ENCODE measurements at regions not wholly inside any gene's neighbourhood (a gene's known extent, or its start where the extent isn't known, plus 50 kb on each side); places are given as distances from the start of the nearest gene placed in this dataset.

DNA sequence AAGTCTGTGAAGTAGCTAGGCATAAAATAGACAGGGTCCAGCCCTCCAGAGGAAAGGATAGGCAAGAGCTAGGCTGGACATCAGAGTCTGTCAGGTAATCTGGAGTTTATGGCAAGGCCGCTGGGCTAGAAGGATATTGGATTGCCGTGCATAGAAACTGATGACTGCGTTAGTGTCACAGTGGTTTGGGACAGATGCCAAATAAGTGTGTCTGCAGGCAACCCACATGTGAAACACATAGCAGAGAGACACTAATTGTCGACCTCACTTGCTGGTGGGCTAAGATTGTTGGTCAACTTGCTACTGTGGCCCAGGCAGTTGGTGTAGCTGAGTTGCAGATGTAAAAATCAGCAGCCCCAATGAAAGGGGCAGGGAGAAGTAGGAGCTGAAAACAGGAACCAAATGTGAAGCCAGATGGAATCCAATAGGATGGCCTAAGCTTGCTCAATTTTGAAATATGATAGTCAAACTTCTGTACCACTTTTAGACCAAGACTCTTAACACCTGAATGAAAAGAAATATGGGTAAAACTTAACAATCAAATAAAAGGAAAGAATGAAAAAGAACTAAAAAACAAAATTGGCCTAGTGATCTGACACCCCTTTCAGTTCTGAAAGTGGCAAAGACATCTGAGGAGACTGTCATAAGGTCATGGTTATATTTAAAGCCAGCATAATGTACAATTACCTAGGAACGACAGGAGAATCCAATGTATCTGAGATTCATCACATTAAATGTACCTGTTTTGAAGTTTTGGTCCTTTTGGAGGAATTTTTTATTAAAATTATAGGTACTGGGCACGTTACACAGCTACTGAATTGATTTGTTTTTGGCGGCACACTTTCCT is 243.3 kb upstream of the ACTBL2 start:
- TF ChIP-seq, protein P1, sequence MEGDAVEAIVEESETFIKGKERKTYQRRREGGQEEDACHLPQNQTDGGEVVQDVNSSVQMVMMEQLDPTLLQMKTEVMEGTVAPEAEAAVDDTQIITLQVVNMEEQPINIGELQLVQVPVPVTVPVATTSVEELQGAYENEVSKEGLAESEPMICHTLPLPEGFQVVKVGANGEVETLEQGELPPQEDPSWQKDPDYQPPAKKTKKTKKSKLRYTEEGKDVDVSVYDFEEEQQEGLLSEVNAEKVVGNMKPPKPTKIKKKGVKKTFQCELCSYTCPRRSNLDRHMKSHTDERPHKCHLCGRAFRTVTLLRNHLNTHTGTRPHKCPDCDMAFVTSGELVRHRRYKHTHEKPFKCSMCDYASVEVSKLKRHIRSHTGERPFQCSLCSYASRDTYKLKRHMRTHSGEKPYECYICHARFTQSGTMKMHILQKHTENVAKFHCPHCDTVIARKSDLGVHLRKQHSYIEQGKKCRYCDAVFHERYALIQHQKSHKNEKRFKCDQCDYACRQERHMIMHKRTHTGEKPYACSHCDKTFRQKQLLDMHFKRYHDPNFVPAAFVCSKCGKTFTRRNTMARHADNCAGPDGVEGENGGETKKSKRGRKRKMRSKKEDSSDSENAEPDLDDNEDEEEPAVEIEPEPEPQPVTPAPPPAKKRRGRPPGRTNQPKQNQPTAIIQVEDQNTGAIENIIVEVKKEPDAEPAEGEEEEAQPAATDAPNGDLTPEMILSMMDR (IDR thresholded peaks at IDR 0.05; ENCODE audit: insufficient read depth, low read depth, low read length), result no peak
- no peak for TF ChIP-seq EZH2 (IDR thresholded peaks at IDR 0.05; ENCODE audit: insufficient read depth, low read length)
